Fibroblast of lung (primary cell): ENCODE measurements at regions not wholly inside any gene's neighbourhood (a gene's known extent, or its start where the extent isn't known, plus 50 kb on each side); places are given as distances from the start of the nearest gene placed in this dataset.

Source experiments
- EZH2 ChIP-seq: IDR thresholded peaks from 2 replicates; pipeline ENCODE4 v1.5.1; 2012; ENCODE audit warnings: low read length, control low read depth, mild to moderate bottlenecking; ENCODE audit errors: missing control alignments
- TF ChIP-seq, protein P1 (sequence below), 2 donors: IDR thresholded peaks in 1 of 2; conservative IDR thresholded peaks in 1 of 2; 1 replicate in 1 of 2; 2 replicates in 1 of 2; pipeline ENCODE4 v1.5.1; 2011 to 2012; ENCODE audit warnings: low read length in 2 of 2, control low read depth in 1 of 2, inconsistent platforms in 1 of 2, low read depth in 1 of 2, mild to moderate bottlenecking in 1 of 2

DNA sequence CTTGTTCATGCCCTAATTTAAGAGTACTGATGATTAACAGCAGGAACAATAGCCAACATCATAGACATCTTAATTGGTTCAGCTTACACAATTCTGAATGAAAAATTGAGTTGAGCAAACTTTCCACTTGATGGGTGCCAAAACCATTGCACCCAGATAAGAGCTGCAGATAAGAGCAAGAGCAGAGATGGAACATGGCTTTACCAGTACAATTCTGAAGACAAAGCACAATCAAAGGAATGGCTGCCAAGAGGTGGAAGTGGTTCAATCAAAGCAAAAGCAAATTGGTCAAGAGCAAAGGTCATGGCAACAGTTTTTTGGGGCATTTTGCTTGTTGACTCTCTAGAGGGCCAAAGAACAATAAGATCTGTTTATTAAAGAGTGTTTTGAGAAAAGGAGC, 65.6 kb upstream of the ATP5MC3 start:
- no peak for TF ChIP-seq EZH2
- TF ChIP-seq, protein P1, sequence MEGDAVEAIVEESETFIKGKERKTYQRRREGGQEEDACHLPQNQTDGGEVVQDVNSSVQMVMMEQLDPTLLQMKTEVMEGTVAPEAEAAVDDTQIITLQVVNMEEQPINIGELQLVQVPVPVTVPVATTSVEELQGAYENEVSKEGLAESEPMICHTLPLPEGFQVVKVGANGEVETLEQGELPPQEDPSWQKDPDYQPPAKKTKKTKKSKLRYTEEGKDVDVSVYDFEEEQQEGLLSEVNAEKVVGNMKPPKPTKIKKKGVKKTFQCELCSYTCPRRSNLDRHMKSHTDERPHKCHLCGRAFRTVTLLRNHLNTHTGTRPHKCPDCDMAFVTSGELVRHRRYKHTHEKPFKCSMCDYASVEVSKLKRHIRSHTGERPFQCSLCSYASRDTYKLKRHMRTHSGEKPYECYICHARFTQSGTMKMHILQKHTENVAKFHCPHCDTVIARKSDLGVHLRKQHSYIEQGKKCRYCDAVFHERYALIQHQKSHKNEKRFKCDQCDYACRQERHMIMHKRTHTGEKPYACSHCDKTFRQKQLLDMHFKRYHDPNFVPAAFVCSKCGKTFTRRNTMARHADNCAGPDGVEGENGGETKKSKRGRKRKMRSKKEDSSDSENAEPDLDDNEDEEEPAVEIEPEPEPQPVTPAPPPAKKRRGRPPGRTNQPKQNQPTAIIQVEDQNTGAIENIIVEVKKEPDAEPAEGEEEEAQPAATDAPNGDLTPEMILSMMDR (conservative IDR thresholded peaks at IDR 0.05 in 1 of 2, IDR thresholded peaks at IDR 0.05 in 1 of 2; ENCODE audit: low read depth in 1 of 2, low read length in 2 of 2), result no peak
